Endothelial cell of umbilical vein (primary cell): ENCODE measurements at regions not wholly inside any gene's neighbourhood (a gene's known extent, or its start where the extent isn't known, plus 50 kb on each side); places are given as distances from the start of the nearest gene placed in this dataset.

Experiments
- MYC ChIP-seq: IDR thresholded peaks from one replicate; pipeline ENCODE4 v1.6.1; 2011; ENCODE audit warnings: mild to moderate bottlenecking, low read depth, low read length
- POLR2A ChIP-seq: IDR thresholded peaks from 2 replicates; pipeline ENCODE4 v1.6.1; 2012; ENCODE audit warnings: low read depth, mild to moderate bottlenecking, control low read depth, low read length

GRCh38 chr14:28709571-28710305 is 56.8 kb upstream of the FOXG1 start:
- TF ChIP-seq MYC (no peak), POLR2A (no peak)
